H9 (cell line): ENCODE measurements at regions not wholly inside any gene's neighbourhood (a gene's known extent, or its start where the extent isn't known, plus 50 kb on each side); places are given as distances from the start of the nearest gene placed in this dataset.
A peak's percentile ranks its signal among the peaks of the same experiment; 100 is the strongest.

Experiments used
- DNase-seq: peaks from one replicate; pipeline ENCODE4 v3.0.0-alpha.2; 2017
- H2AFZ ChIP-seq: one replicate; pipeline ENCODE4 v1.6.1; 2013; ENCODE audit warnings: mild to moderate bottlenecking, low read length, control low read depth, moderate library complexity
- H2AK5ac ChIP-seq: 2 replicates; pipeline ENCODE4 v1.6.1; 2013; ENCODE audit warnings: low read length, control low read depth, mixed read lengths; ENCODE audit not compliant: insufficient read length
- H2BK120ac ChIP-seq: one replicate; pipeline ENCODE4 v1.6.1; 2013; ENCODE audit warnings: low read depth, mild to moderate bottlenecking, low read length, control low read depth, inconsistent platforms; ENCODE audit not compliant: poor library complexity, severe bottlenecking
- H2BK12ac ChIP-seq: 2 replicates; pipeline ENCODE4 v1.6.1; 2013; ENCODE audit warnings: low read length, control low read depth, mixed read lengths, low read depth; ENCODE audit not compliant: insufficient read length
- H2BK15ac ChIP-seq: 2 replicates; pipeline ENCODE4 v1.6.1; 2013; ENCODE audit warnings: low read depth, low read length, control low read depth
- H2BK20ac ChIP-seq: one replicate; pipeline ENCODE4 v1.6.1; 2013; ENCODE audit warnings: low read depth, mild to moderate bottlenecking, low read length, control low read depth, inconsistent platforms; ENCODE audit not compliant: poor library complexity, severe bottlenecking
- H2BK5ac ChIP-seq: 2 replicates; pipeline ENCODE4 v1.6.1; 2013; ENCODE audit warnings: low read length, control low read depth, mixed read lengths; ENCODE audit not compliant: insufficient read length
- H3K14ac ChIP-seq: 2 replicates; pipeline ENCODE4 v1.6.1; 2013; ENCODE audit warnings: low read length, control low read depth; ENCODE audit not compliant: insufficient read depth
- H3K18ac ChIP-seq: 2 replicates; pipeline ENCODE4 v1.6.1; 2013; ENCODE audit warnings: low read depth, mild to moderate bottlenecking, mixed read lengths, low read length, control low read depth; ENCODE audit not compliant: insufficient read length
- H3K23ac ChIP-seq: 2 replicates; pipeline ENCODE4 v1.6.1; 2013; ENCODE audit warnings: low read length, control low read depth, mixed read lengths, low read depth; ENCODE audit not compliant: insufficient read length
- H3K23me2 ChIP-seq: 2 replicates; pipeline ENCODE4 v1.6.1; 2013; ENCODE audit warnings: low read depth, mild to moderate bottlenecking, mixed read lengths, low read length, control low read depth; ENCODE audit not compliant: insufficient read length, poor library complexity, severe bottlenecking
- H3K27ac ChIP-seq: 2 replicates; pipeline ENCODE4 v1.5.1; 2013; ENCODE audit warnings: low read length, control low read depth, mixed read lengths, low read depth; ENCODE audit not compliant: insufficient read length
- H3K27me3 ChIP-seq: 2 replicates; pipeline ENCODE4 v1.6.1; 2013; ENCODE audit warnings: low read length, control low read depth, inconsistent platforms; ENCODE audit not compliant: insufficient read depth
- H3K4ac ChIP-seq: 2 replicates; pipeline ENCODE4 v1.6.1; 2013; ENCODE audit warnings: low read depth, mild to moderate bottlenecking, control low read depth, inconsistent platforms, low read length, moderate library complexity
- H3K4me1 ChIP-seq: 2 replicates; pipeline ENCODE4 v1.6.1; 2013; ENCODE audit warnings: low read length, control low read depth, inconsistent platforms; ENCODE audit not compliant: insufficient read depth
- H3K4me2 ChIP-seq: 2 replicates; pipeline ENCODE4 v1.6.1; 2013; ENCODE audit warnings: low read length, control low read depth, mixed read lengths; ENCODE audit not compliant: insufficient read length, insufficient read depth
- H3K56ac ChIP-seq: 2 replicates; pipeline ENCODE4 v1.6.1; 2013; ENCODE audit warnings: low read depth, mild to moderate bottlenecking, mixed read lengths, low read length, control low read depth; ENCODE audit not compliant: insufficient read length
- H3K79me1 ChIP-seq: 2 replicates; pipeline ENCODE4 v1.6.1; 2013; ENCODE audit warnings: low read depth, mild to moderate bottlenecking, moderate library complexity, low read length, control low read depth, inconsistent platforms; ENCODE audit not compliant: insufficient read depth, poor library complexity, severe bottlenecking
- H3K79me2 ChIP-seq: 2 replicates; pipeline ENCODE4 v1.6.1; 2013; ENCODE audit warnings: low read length, control low read depth, inconsistent platforms; ENCODE audit not compliant: insufficient read depth
- H3K9ac ChIP-seq: 2 replicates; pipeline ENCODE4 v1.6.1; 2013; ENCODE audit warnings: low read length, control low read depth, mixed read lengths; ENCODE audit not compliant: insufficient read length; ENCODE audit errors: extremely low read depth
- H3K9me3 ChIP-seq: one replicate; pipeline ENCODE4 v1.6.1; 2013; ENCODE audit warnings: low read depth, low read length, inconsistent platforms; ENCODE audit not compliant: control insufficient read depth
- H3T11ph ChIP-seq: one replicate; pipeline ENCODE4 v1.6.1; 2013; ENCODE audit warnings: mild to moderate bottlenecking, low read length, control low read depth, inconsistent platforms
- H4K20me1 ChIP-seq: one replicate; pipeline ENCODE4 v1.6.1; 2013; ENCODE audit not compliant: control insufficient read depth, insufficient read length, insufficient read depth
- H4K5ac ChIP-seq: 2 replicates; pipeline ENCODE4 v1.6.1; 2013; ENCODE audit warnings: low read depth, mild to moderate bottlenecking, mixed read lengths, low read length, control low read depth; ENCODE audit not compliant: insufficient read length
- H4K8ac ChIP-seq: replicated peaks from 2 replicates; pipeline ENCODE4 v1.6.1; 2013; ENCODE audit warnings: low read length, control low read depth, mixed read lengths, low read depth; ENCODE audit not compliant: insufficient read length
- H4K91ac ChIP-seq: 2 replicates; pipeline ENCODE4 v1.6.1; 2013; ENCODE audit warnings: low read depth, mild to moderate bottlenecking, moderate library complexity, mixed read lengths, low read length, control low read depth; ENCODE audit not compliant: insufficient read length
- H3K27ac Mint-ChIP-seq, 3 experiments: 2 replicates in 2 of 3; 3 replicates in 1 of 3; pipeline ENCODE4 v1.8.0; 2020 to 2021; ENCODE audit warnings: mixed read lengths in 3 of 3, mild to moderate bottlenecking in 1 of 3, moderate library complexity in 1 of 3
- H3K27me3 Mint-ChIP-seq: 2 replicates; pipeline ENCODE4 v1.8.0; 2021; ENCODE audit warnings: low read depth, mild to moderate bottlenecking, moderate library complexity, mixed read lengths
- H3K36me3 Mint-ChIP-seq, 3 experiments: 2 replicates in 2 of 3; 3 replicates in 1 of 3; pipeline ENCODE4 v1.8.0; 2020 to 2021; ENCODE audit warnings: low read depth in 3 of 3, mixed read lengths in 3 of 3; ENCODE audit not compliant: insufficient read depth in 1 of 3
- H3K4me1 Mint-ChIP-seq, 2 experiments: 2 replicates each; pipeline ENCODE4 v1.8.0; 2020; ENCODE audit warnings: mixed read lengths in 2 of 2
- H3K4me3 Mint-ChIP-seq, 2 experiments: 2 replicates in 1 of 2; 3 replicates in 1 of 2; pipeline ENCODE4 v1.8.0; 2020 to 2021; ENCODE audit warnings: mild to moderate bottlenecking in 2 of 2, mixed read lengths in 2 of 2, moderate library complexity in 1 of 2
- H3K9me3 Mint-ChIP-seq, 2 experiments: 2 replicates in 1 of 2; 3 replicates in 1 of 2; pipeline ENCODE4 v1.8.0; 2020; ENCODE audit warnings: mild to moderate bottlenecking in 2 of 2, mixed read lengths in 2 of 2, moderate library complexity in 1 of 2
- WGBS: extraction: QIAGEN DNeasy Blood & Tissue Kit; methylation state at CpG from one replicate; pipeline ENCODE4 v1.1.7; 2013; ENCODE audit warnings: missing lambda C conversion rate, low lambda C conversion rate, mixed read lengths; ENCODE audit not compliant: insufficient read length; ENCODE audit errors: extremely low coverage; 5-methylcytosine and 5-hydroxymethylcytosine counted together
- TF ChIP-seq, protein P1 (sequence below): fragments of 200-600 bp; sonication (generic); conservative IDR thresholded peaks from 3 replicates; pipeline ENCODE4 v1.8.0; 2021; ENCODE audit warnings: antibody characterized with exemption, mild to moderate bottlenecking

DNA sequence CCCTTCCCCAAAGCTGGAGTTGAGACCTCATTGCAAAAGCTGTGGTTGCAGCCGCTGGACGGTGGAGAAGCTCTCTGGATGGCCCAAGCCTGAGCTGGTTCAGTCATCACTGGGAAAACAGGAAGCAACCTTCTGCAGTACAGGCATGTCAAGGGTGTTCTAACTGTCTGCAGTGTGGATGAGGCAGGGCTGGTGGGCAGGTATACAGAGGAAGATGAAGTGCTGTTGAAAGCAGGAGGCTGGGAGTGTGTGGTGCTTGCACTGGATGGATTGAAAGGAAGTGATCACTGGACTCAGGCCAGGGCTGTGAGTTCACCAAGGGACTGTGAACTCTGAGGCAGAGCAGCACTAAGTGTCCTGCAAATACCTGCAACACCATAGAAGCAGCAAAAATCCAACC, 89.0 kb upstream of the NOX3 start:
- Histone ChIP-seq H3T11ph (no peak overlapping the region), H3K14ac (no peak overlapping the region), H3K4me2 (no peak overlapping the region), H2BK15ac (no peak overlapping the region), H3K79me2 (no peaks in the 10 kb centered on the region), H4K91ac (no peak overlapping the region), H2BK5ac (no peak overlapping the region), H2AFZ (no peak overlapping the region), H3K23me2 (no peaks in the 10 kb centered on the region), H2BK20ac (no peak overlapping the region), H3K79me1 (no peaks in the 10 kb centered on the region), H2BK12ac (no peak overlapping the region), H3K23ac (no peak overlapping the region), H3K56ac (no peak overlapping the region), H3K4me1 (no peaks in the 10 kb centered on the region), H4K5ac (no peak overlapping the region), H3K4ac (no peak overlapping the region), H4K20me1 (no peaks in the 10 kb centered on the region), H2AK5ac (no peak overlapping the region), H3K9ac (no peak overlapping the region), H3K27ac (no peak overlapping the region), H3K27me3 (no peaks in the 10 kb centered on the region; the same call in 1 of the 2 replicates), H4K8ac (no peak overlapping the region), H3K9me3 (no peaks in the 10 kb centered on the region), H2BK120ac (no peak overlapping the region), H3K18ac (no peak overlapping the region)
- Mint-ChIP-seq H3K27ac (peak overlapping the region in 1 of 3 experiments; percentile 71; a peak in 1 of 7 replicates), H3K4me1 (peaks cover 0 to 2% of the 10 kb centered on the region in 2 experiments; a peak in 1 of 4 replicates), H3K36me3 (no peaks in the 10 kb centered on the region), H3K27me3 (no peaks in the 10 kb centered on the region), H3K4me3 (no peak overlapping the region), H3K9me3 (no peaks in the 10 kb centered on the region)
- TF ChIP-seq, protein P1, sequence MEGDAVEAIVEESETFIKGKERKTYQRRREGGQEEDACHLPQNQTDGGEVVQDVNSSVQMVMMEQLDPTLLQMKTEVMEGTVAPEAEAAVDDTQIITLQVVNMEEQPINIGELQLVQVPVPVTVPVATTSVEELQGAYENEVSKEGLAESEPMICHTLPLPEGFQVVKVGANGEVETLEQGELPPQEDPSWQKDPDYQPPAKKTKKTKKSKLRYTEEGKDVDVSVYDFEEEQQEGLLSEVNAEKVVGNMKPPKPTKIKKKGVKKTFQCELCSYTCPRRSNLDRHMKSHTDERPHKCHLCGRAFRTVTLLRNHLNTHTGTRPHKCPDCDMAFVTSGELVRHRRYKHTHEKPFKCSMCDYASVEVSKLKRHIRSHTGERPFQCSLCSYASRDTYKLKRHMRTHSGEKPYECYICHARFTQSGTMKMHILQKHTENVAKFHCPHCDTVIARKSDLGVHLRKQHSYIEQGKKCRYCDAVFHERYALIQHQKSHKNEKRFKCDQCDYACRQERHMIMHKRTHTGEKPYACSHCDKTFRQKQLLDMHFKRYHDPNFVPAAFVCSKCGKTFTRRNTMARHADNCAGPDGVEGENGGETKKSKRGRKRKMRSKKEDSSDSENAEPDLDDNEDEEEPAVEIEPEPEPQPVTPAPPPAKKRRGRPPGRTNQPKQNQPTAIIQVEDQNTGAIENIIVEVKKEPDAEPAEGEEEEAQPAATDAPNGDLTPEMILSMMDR = no peak
- no peak for DNase-seq
- no CpG with 5 or more reads among the region's 2 CpGs for WGBS
